Stimulated activated naive CD4-positive, alpha-beta T cell (primary cell): ENCODE measurements at regions not wholly inside any gene's neighbourhood (a gene's known extent, or its start where the extent isn't known, plus 50 kb on each side); places are given as distances from the start of the nearest gene placed in this dataset.
A peak's percentile ranks its signal among the peaks of the same experiment; 100 is the strongest.
"Not testable (repeated sequence)": the region's sequence is repeated elsewhere in the genome, so short reads cannot be mapped to it uniquely, and the experiment has no call there.

Source experiments
- DNase-seq, 6 experiments: peaks; one replicate each; lab custom pipeline; 2025; lab: John Stamatoyannopoulos, UW

DNA sequence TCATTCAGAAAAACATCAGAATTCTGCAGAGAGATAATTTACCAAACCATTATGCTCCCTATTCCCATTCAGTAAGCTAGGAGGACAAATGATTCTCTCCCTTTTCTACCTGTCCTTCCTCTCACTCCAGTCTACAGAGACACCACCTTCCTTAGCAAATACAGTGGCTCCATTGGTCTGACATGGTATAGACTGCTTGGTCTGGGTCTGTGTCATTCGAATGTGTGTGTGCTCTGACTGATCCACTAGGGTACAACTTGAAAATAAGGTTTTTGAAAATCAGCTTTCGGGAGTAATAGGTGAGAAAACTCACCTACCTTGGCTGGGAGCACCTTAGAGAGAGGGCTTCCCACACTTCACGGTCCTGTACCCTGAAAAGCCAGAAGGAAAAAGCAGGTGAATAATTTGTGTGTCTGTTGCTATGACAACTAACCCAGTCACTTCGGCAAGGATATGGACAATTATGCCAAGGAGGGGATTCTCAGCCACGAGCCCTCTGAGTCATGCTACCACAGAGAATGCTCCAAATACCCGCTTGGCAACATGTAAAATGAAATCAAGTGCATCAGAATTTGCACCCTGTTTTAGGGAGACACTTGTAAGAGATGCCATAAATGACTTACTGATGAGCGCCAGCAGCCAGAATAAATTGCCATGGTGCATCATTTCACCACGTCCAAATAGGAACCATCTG, 114.5 kb upstream of the PRKCQ start:
- no peak for DNase-seq

DNA sequence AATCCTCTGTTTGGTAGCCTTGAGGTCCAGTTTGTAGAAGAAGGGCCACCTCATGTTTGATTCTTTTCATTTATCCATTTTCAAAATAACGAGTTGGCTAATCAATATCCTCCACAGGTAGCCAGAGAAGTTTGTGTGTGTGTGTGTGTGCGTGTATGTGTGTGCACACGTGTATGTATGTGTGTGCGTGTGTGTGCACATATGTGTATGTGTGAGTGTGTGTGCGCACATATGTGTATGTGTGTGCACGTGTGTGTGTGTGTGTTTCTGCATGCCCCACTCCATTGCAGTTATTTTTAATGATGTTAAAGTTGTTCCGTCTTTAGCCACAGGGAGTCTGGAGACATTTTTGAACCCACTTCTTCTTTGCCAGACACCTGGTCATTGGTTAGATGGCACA, 112.8 kb upstream of the PRKCQ start:
- DNase-seq: no peak

DNA sequence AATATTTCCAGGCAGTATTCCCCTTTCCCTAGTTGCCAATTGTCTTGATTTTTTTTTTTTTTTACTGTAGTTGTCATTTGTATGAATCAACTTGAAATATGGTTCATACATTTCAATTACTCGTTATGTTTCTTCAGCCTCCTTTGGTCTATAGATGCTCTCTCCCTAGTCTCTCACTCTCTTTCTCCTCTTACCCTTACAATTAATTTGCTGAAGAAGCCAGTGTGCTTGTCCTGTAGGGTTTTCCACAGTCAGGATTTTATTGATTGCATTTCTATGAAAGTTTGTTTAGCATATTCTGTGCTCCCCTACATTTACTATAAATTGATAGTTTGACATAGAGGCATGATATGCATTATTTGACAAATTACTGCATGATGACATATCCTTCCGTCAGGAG, 112.0 kb upstream of the PRKCQ start:
- no peak for DNase-seq

DNA sequence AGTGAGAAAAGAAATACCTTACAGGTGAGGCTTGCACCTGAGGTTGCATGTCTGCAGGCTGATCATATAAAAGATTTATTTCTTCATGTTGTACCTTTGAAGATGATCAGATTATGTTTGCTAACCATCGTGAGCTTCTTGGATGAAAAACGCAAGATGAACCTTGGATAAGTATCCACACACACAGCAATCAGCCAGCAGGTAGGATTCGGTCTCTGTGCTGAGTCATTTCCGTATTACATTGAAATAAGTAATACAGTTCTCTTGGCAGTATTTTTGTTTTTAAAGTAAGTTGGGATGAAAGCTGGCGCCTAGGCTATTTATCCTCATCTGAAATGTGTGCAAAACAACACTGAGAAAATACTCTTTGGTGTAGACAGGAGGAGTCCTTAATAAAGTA, 109.0 kb upstream of the PRKCQ start:
- no peak for DNase-seq

DNA sequence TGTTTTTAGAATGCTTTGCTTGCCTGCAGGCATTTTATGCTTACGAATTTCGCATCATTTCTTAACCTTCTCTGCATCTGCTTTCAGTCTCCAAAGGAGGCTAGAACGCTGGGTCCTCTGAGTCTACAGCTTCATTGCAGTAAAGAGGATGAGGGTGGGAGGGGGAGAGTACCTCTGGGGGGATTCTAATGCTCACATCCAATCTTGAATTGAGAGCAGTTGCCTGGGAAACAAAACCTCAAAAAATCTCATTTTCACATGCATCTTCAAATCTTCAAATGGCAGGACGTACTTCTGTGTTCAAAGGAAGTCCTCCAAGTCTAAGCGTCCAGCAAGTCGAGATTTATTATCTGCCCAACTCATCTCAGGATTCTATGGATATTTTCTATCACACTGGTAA, 100.7 kb upstream of the PRKCQ start:
- no peak for DNase-seq

DNA sequence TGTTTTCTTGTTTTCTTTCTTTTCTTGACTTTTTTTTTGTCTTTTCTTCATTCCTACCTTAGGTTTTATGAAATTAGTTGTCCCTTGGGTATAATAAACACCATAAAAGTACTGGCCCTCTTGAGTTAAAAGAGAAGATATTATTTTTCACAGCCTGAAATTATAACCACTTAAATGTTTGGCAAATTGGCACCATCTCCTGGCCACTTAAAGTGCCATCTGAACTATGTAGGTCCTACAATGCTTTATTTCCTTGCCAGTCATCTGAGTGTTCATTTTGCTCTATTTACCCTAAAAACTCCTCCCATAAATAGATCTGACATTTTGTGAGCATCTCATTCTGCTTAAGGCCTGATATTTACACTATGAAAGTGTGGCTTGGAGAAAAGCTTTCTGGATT, 98.9 kb upstream of the PRKCQ start:
- DNase-seq: no peak

DNA sequence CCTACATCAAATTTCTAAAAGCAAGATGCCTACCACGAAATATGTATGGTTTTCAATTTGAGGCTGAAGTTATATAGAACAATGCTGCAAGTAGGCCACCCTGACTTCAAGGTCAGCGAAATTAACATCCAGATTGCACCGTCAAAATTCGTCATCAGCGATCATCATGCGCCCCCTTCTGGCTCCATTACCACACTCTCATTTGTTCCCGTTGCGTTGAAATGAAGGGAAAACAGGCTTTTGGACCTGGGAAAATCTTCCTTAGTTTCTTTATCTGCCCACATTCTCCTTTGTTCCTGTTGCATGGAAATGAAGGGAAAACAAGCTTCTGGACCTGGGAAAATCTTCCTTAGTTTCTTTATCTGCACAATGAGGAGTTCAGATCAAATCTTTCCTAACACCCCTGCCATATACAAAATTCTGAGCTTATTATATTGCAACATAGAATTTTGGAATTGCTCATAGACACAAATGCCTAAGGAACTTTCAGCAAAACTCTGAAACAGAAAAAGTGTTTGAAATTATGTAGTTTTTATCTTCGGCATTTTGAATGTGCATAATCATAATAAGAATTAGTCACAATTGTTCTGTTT, 98.2 kb upstream of the PRKCQ start:
- peak; percentile 22 to 54 (median 42) for DNase-seq

DNA sequence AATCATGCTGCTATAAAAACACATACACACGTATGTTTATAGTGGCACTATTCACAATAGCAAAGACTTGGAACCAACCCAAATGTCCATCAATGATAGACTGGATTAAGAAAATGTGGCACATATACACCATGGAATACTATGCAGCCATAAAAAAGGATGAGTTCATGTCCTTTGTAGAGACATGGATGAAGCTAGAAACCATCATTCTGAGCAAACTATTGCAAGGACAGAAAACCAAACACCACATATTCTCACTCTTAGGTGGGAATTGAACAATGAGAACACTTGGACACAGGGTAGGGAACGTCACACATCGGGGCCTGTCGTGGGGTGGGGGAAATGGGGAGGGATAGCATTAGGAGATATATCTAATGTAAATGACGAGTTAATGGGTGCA, 97.1 kb upstream of the PRKCQ start:
- DNase-seq: not testable (repeated sequence)

DNA sequence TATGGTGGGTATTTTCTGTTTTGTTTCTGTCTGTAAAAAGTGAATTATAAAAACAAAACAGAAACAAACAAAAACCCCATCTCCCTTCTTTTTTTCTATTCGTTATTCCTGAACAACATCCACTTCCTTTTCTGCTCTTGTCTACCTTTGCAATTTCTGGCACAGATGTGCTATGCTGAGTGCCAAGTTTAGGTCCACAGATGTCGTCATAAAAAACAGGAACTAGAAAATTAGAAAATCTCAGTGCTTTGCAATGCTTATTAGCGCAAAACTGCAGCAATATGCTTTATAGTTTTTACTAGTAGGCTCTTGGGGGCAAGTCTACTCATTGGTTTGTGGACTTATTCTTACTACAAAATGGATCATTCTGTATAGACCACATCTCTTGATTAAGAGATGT, 94.2 kb upstream of the PRKCQ start:
- DNase-seq: no peak

DNA sequence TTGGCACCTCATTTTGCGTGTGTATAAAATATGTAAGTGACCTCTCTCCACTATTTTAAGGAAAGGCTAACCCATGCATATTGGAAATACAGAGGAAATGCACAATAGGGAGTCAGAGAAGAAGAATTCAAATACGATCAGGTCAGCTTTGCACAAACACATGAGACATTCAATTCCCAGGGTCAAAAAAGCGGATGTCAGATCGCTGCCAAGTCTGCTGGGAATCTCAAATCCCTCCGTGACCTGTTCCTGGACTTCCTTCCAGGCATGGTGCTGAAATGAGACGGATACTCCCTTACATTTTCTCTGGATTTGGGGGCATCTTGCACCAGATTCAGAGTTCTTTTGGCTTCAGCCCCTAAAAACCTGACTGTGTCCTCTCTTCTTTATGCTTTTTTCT, 91.9 kb upstream of the PRKCQ start:
- DNase-seq: no peak

DNA sequence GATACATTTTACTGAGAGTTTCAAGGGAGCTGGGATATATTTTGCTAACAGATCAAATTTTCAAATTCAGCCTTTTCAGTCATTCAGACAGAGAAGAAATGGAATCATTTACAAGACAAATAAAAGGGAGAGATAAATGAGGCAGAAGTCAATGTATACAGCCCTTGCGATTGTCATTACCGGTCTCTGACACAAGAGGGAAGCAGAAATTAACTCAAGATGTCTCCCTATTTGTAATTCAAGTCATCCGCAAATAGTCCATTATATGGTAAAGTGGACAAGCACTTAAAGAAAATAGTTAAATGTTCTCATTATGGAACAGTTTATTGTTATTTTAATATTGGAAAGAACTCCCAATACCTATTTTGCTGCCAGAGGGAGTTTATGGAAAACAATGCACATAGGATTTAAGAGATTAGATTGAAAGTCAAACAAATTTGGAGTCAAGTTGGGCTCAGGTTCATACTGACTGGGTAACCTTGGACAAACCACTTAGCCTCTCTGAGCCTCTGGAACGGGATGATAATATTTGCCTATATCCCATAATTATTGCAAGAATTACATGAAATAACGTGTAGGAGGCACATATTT, 89.3 kb upstream of the PRKCQ start:
- peak in 2 of 6 experiments; percentile 14 to 17 for DNase-seq

DNA sequence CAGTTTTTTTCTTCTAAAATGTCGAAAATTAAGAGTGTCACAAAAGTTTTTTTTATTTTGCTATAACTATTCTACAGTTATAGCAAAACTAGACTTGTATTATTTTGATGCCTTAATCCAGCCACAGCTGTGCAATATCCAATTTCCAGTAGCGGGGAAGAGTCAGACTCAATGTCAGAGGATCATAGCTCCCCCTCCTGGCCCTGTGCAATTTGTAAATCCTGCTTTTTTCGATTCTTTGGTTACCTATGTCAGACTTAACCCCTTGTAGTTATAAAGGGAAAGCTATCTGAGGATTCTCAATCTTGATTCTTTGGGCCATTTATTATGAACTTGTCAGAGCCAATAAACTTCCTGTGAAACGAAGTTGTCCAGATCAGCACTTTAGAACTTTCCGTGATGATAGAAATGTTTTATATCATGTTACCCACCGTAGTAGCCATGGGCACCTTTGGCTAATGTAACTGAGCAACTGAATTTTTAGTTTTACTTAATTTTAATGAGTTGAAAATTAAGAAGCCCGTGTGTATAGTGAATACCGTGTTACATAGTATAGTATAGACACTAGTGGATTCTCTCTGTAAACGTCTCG, 87.7 kb upstream of the PRKCQ start:
- DNase-seq: peak in 3 of 6 experiments; percentile 8 to 9 (median 8)

DNA sequence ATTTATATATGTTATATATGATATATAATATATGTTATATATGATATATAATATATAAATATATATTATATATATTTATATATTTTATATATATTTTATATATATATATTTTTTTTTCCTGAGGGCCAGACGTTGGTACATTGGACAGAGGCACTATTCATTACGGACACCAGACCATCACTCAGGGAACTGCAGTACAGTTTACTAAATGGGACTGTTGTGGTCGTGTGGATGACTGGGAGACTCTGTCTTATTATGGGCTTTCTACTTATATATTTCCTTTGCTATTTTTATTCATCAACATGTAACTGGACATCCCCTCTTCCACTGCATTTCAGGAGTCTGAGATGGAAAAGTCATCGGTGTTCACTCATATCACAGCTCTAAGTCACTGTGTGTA, 87.1 kb upstream of the PRKCQ start:
- DNase-seq: no peak

DNA sequence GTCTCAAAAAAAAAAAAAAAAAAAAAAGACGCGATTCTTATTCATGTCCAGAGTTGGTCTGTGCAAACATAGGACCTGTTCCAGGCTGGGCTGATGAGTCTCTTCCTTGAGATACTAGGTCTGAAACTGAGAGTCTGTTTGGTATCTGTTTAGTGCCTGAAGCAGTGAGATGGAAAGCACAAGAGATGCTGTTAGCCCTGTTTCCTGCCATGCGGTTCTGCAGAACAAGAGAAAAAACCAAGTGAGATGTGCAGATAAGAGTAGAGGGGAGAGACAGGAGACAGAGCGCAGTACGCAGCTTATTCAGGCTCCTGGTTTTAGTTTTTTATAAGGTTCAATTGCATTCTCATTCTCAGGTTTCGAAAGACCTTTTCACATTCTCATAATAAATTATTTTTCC, 85.8 kb upstream of the PRKCQ start:
- peak in 3 of 6 experiments; percentile 52 to 71 (median 70) for DNase-seq

DNA sequence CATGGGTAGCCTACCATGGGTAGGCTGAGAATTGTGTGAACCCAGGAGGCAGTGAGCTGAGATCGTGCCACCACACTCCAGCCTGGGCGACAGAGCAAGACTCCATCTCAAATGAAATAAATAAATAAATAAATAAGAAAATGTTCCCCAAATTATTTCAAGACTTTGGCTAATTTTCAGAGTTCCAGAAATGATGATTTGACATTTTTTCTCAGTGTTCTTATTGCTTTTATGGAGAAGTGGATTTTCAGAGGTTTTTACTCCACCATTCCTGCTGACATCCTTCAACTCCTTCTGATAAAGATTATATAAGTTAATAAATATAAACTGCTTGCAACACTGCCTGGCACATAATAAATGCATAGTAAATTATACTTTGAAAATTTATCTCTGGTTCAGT, 80.4 kb upstream of the PRKCQ start:
- no peak for DNase-seq

DNA sequence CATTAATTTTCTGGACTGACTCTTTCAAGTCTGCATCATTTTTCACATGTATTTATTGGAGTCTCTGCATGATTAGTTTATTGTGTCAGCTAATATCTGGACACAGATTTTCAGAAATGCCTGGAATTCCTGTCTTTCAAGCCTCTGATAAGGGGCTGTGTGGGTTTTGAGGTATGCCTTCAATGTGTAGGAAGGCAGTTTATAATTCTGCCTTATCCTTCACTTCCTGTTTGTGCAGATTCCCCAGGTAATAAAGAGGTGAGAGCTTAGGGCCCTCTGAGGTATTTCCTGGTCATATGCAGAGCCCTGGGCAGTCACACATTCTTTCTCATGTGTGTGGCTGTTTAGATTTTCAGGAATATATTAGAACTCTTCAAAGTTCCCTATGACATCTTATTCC, 79.4 kb upstream of the PRKCQ start:
- no peak for DNase-seq

DNA sequence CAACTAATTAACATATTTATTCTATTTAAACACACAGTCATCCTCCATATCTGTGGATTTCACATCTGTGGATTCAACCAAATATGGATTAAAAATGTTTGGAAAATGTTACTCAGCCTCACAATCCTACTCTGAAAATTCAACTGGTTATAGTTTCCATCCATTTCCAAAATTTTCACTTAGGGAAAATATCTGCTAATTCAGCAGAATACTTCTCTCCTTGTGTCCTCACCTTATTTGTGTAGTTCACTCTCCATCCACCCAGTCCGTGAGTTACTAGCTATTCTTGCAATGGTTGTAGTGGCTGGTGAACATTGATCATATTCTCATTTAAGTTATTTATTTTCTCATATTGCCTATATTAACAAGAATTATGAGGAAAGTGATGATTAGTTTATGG, 77.6 kb upstream of the PRKCQ start:
- no peak for DNase-seq

DNA sequence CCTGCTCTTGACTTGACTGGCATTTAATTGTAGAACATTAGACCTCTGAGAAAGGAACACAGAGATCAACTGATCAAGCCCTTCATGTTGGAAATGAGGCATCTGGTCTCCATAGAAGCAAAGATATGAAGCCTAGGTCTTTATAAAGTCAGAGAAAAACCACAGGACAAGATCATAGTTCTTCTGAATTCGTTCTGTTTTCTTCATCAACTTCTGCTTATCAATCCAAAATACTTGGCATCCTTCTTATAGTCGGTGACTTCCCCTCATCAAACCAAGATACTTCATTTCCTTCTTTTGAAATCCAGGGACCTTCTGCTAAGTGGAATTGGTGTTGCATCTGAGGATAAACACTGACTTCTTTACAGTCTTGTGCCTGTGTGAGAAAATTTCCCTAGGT, 77.1 kb upstream of the PRKCQ start:
- DNase-seq: no peak

DNA sequence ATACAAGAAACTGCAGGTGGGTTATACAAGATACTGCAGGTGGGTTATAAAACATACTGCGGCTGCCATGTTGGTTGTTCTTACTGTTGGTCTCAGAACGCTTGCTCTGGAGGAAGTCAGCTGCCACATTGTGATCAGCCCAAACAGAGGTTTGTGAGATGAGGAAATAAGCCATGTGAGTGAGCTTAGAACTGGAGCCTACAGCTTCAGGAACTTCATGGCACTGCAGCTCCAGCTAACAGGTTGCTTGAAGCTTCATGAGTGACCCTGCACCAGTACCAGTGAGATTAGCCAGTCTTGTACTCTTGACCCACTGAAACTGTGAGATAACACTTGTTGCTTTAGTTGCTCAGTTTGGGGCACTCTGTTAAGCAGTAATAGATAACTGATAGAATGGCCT, 74.5 kb upstream of the PRKCQ start:
- no peak for DNase-seq

DNA sequence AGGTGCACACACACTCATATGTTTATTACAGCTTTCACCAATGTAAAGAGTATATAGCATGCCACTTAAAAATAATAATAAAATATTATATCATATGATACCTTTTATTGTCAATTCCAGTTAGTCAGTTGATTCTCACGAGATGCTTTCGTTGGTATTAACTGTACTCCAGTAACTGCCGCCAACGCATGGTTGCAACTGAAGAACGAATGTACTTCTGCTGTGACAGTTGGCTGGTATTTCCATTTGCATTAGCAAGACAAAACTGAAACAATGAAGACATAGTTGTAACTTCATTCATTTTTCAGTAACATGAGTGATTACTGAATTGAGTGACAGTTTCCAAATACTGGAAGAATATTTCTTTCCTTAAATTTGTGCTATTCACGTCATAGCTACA, 70.5 kb upstream of the PRKCQ start:
- DNase-seq: no peak

DNA sequence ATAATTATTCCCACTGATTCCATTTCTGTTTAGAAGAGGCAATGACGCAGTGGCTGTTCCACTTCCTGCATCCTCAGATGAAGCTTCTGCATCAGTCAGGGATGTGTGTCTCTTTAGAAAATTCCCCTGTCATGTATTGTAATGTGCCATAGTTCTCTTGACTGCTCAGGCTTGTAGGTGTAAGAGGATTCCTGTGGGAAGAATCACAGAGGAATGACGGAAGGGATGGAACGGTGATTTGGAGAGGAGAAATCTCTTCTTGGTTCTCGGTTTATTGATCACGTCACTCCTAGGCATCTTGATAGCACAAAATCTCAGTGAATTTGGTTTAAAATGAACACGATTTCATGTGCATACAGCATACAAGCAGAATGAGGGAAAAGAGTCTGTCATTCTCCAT, 69.8 kb upstream of the PRKCQ start:
- DNase-seq: no peak

DNA sequence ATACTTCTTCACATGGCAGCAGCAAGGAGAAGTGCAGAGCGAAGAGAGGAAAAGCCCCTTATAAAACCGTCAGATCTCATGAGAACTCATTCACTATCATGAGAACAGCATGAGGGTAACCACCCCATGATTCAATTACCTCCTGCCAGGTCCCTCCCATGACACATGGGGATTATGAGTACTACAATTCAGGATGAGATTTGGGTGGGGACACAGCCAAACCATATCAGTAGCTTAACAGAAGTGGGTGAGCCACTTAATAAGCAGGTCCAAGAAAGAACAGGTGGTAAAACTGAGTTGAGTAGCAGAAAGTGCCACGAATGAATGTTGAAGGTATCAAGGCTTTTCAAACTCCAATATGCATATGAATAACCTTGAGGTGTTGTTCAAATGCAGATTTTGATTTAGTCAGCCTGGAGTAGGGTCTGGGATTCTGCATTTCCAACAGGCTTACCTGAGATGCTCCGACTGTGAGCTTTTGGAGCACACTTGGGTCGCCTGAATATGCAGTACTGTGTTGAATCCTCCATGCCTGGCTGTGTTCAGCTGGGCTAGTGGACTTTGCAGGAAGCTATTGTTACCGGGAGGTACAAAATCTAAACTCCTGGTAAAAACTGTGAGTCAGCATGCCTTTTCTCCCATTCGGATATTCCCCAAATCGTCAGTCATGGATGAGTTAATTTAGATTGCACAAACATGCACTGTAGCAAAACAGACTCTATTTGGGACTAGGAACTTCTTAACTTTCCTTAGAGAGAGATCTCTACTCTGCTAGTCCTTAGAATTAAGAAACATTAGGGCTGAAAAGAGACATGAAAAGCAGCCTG, 69.0 kb upstream of the PRKCQ start:
- DNase-seq: no peak
